Ishikawa (cell line): ENCODE measurements at regions not wholly inside any gene's neighbourhood (a gene's known extent, or its start where the extent isn't known, plus 50 kb on each side); places are given as distances from the start of the nearest gene placed in this dataset.

Source experiments
- CEBPB ChIP-seq: IDR thresholded peaks from 2 replicates; pipeline ENCODE4 v1.6.1; 2012
- EP300 ChIP-seq: IDR thresholded peaks from 2 replicates; pipeline ENCODE4 v1.6.1; 2012; ENCODE audit warnings: borderline replicate concordance
- MAX ChIP-seq: IDR thresholded peaks from 2 replicates; pipeline ENCODE4 v1.6.1; 2012
- RAD21 ChIP-seq: IDR thresholded peaks from 2 replicates; pipeline ENCODE4 v1.6.1; 2012; ENCODE audit warnings: low read depth
- REST ChIP-seq: IDR thresholded peaks from 2 replicates; pipeline ENCODE4 v1.6.1; 2012; ENCODE audit warnings: low read depth, mild to moderate bottlenecking
- YY1 ChIP-seq: IDR thresholded peaks from 2 replicates; pipeline ENCODE4 v1.6.1; 2012; ENCODE audit warnings: low read depth
- ZBTB7A ChIP-seq: IDR thresholded peaks from 2 replicates; pipeline ENCODE4 v1.6.1; 2012; ENCODE audit warnings: low read depth

GRCh38 chr11:8775734-8776133 is 93.1 kb downstream of the RPL27A start:
- TF ChIP-seq EP300 (no peak), CEBPB (no peak), ZBTB7A (no peak), RAD21 (no peak), MAX (no peak), YY1 (no peak), REST (no peak)
